NCI-H1417 (cell line): ENCODE measurements at regions not wholly inside any gene's neighbourhood (a gene's known extent, or its start where the extent isn't known, plus 50 kb on each side); places are given as distances from the start of the nearest gene placed in this dataset.
A peak's percentile ranks its signal among the peaks of the same experiment; 100 is the strongest.

ENCODE experiments used
- DNase-seq, 3 experiments: peaks; one replicate each; lab custom pipeline; 2025; lab: John Stamatoyannopoulos, UW

DNA sequence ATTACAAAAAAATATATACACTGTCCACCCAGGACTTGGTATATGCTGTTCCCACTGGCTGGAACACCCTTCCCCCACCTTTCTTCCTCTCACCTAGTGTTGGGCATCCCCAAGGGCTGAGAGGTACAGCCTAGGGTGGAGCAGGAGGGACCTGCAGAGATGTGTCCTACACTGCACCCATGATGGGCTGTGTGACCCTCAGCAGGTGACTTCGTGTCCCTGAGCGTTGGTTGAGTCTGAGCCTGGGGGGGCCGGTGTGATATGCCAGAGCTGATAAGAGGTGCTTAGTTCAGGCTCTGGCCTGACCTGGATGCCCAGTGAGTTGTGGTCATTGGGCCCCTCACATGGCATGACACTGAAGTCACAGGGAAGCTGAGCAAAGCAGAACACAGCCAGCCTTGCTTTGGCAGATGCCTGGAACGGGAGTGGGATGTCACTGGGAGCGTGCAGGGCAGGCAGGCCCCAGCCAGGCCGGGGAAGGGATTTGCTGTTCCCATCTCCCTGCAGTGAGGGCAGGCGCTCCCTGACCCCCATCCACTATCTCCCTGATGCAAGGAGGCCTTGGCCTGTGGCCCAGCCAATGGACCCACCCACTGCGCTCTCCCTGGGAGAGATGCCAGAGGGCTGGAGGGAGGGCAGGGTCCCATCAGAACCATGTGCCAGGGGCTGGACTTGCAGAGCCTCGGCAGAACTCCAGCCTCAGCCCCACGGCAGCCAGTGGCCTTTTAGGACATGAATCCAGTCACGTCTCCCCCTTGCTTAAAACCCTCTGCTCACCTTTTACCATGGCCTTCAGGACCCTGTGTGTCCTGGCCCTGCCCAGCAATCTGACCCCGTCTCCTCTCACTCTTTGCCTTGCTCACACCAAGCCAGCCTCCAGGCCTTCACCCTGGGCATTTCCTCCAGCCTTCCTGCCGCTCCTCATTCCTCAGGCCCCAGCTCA, 138.9 kb downstream of the MN1 start:
- no peak for DNase-seq

- no peak for DNase-seq
Observed at GRCh38 chr22:27663812-27664211, 137.7 kb downstream of the MN1 start.

- DNase-seq = no peak
Observed at GRCh38 chr22:27666272-27666997, 135.1 kb downstream of the MN1 start.

- no peak for DNase-seq
Observed at GRCh38 chr22:27667121-27667843, 134.3 kb downstream of the MN1 start.

DNA sequence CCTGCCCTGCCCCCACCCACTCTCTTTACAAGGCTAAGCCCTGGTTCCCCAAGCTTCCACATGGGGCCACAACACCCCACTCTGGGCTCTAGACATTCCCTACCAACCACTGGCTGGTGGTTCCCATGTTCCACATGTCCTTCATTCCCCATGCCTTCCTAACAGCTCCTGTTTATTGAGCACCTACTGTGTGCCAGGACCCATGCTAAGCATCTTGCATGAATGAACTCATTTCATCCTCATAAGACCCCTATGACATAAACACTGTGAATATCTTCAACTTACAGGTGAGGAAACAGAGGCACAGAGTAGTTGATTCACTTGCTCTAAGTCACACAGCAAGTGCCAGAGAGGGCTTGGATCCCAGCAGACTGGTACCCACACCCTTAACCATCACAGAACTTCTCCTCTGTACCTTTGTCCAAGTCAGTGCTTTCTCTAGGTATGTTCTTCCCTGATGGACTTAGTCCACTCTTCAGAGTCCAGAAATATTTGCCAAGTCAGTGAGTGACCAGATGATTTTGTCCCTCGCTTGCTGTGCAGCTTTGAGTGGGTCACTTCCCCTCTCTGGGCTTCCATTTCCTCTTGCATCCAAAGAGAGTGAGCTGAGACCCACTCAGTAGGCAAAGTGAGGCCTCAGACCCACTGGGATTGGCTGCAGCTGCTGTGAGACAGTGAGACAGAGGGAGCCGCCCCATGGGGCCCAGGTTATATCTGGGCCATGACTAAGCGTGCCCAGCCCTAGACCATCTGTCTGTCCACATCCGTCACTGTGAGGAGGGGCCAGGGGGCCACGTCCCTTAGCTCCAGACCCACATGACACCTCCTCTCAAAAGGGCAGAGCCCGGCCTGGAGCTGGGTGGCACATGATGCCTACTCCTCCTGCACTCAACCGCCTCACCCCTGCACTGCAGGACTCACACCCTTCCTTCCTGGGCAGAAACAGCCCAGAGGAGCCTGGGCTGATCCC, 132.4 kb downstream of the MN1 start:
- no peak for DNase-seq

DNA sequence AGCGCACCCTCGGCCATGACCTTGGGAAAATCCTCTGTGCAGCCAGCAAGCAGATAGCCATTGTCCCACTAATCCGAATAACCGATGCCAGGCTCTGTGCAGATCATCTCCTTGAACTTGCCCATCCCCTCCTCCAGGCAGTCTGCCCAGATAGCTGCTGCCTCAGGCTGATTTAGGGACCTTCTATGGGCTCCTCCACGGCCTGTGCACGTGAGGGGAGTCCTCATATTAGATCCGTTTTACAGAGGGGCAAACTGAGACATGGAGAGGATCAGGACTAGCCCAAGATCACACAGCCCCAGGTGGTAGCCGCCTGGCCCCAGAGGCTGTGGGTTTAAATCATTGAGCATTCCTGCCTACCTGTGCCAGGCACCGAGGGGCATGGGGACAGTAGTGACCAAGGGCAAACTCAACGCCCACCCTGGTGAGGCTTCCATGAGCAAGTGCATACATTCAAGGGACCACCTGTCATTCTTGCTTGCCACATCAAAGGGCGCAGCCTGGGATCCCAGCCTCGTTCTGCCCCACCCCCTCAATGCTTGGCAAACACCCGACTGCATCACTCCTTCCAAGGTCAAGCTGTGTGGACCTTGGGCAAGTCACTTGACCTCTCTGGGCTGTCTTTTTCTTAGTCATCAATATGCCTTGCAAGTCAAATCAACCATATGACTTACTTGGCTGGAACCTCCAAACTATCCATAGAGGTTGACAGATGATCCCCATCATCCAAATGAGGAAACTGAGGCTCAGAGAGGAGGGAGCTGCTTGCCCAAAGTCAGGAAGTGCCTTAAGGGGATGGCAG, 131.6 kb downstream of the MN1 start:
- no peak for DNase-seq

- no peak for DNase-seq
Observed at GRCh38 chr22:27670701-27671412, 130.7 kb downstream of the MN1 start.

GRCh38 chr22:27671413-27671935, 130.1 kb downstream of the MN1 start:
- DNase-seq = no peak

DNA sequence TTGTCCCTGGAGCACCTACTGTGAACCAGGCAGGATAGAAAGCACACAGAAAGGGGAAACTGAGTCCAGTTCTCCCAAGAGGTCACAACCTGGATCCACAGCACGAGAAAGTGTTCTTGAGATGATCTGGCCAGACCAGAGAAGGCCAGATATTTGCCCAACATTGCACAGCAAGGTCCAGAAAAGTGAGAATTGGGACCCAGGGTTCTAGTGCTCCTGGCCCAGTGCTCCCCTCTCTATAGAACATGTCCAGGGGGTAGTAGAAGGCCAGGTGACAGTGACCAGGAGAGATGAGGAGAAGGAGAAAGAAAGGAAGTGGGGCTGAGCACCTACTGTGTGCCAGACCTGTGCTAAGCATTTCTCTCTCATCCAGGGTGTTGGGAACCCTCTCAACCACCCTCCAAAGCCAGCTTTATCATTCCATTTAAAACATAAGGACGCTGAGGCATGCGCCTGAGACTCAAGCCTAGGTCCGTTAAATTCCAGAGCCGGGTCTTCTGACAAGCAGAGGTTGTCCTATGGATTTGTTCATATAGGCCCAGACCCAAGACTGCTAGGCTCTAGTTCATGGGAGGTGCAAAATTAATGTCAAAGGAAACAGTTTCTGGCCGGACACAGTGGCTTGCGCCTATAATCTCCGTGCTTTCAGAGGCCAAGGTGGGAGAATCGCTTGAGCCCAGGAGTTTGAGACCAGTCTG, 128.7 kb downstream of the MN1 start:
- DNase-seq = no peak

GRCh38 chr22:27673839-27674238, 127.7 kb downstream of the MN1 start:
- peak in 1 of 3 experiments; percentile 0 for DNase-seq

GRCh38 chr22:27674261-27674923, 127.2 kb downstream of the MN1 start:
- DNase-seq = no peak

- no peak for DNase-seq
Observed at GRCh38 chr22:27676545-27677213, 124.9 kb downstream of the MN1 start.

- no peak for DNase-seq
Observed at GRCh38 chr22:27677905-27678458, 123.6 kb downstream of the MN1 start.

DNA sequence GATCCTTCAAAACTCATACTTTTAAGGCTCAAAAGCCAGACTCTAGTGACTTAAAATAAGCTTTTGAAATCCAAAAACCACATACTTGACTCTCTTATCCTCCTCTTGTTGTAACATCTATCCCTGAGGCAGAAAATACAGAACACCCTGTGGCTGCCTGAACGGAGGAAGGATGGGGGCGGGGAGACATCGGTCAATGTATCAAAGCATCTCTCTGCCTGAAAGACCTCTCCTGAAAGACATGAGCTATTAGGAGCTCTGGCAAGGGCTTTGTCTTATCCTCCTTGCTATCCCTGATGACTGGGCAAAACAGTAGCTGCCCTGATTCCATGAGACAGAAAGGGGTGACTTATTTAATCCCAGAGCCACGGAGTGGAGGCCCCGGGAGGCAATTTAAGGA, 122.4 kb downstream of the MN1 start:
- DNase-seq = no peak

GRCh38 chr22:27679693-27680488, 121.7 kb downstream of the MN1 start:
- no peak for DNase-seq

DNA sequence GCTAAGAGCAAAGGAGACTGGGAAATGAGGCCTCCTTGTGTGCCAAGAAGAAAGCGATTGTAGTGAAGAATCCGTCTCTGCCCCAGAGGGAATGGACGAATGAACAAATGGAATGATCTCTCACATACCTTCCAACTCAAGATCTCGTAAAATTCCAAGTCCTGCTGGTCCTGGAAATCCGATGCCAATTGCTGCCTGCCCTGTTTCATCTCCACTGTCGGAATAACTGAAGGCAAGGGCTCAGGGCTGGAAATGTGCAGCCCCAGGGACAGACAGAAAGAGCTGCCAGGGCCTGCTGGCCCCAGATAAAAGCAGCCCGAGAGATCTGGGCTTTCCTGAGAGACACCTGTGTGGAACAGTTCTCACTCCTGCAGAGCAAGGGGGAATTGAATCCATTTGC, 120.9 kb downstream of the MN1 start:
- DNase-seq = no peak

GRCh38 chr22:27681037-27681436, 120.5 kb downstream of the MN1 start:
- no peak for DNase-seq
